CD14-positive monocyte (primary cell): ENCODE measurements at regions not wholly inside any gene's neighbourhood (a gene's known extent, or its start where the extent isn't known, plus 50 kb on each side); places are given as distances from the start of the nearest gene placed in this dataset.

Source experiments
- DNase-seq, 3 donors: peaks; one replicate each; pipeline ENCODE4 v3.0.0-alpha.2; 2011 to 2022
- H2AFZ ChIP-seq: 2 replicates; pipeline ENCODE4 v1.6.0; 2012; ENCODE audit warnings: mild to moderate bottlenecking, low read depth, low read length, inconsistent platforms; ENCODE audit not compliant: insufficient read depth, poor library complexity, severe bottlenecking
- H3K27ac ChIP-seq, 2 donors: 1 replicate in 1 of 2; 2 replicates in 1 of 2; pipeline ENCODE4 v1.5.1; 2012 to 2013; ENCODE audit warnings: low read length in 2 of 2, control low read depth in 1 of 2, inconsistent platforms in 1 of 2, low read depth in 1 of 2, mild to moderate bottlenecking in 1 of 2
- H3K27me3 ChIP-seq, 2 donors: one replicate each; pipeline versions ENCODE4 v1.6.0 to v1.6.1; 2011 to 2013; ENCODE audit warnings: low read length in 2 of 2; ENCODE audit not compliant: control insufficient read depth in 2 of 2, insufficient read depth in 2 of 2
- H3K36me3 ChIP-seq, 2 donors: replicated peaks in 1 of 2; 1 replicate in 1 of 2; 2 replicates in 1 of 2; pipeline versions ENCODE4 v1.5.1 to v1.6.1; 2012 to 2013; ENCODE audit warnings: low read length in 2 of 2, control low read depth in 1 of 2, inconsistent platforms in 1 of 2, mild to moderate bottlenecking in 1 of 2; ENCODE audit not compliant: insufficient read depth in 2 of 2, control insufficient read depth in 1 of 2
- H3K4me1 ChIP-seq, 2 donors: 1 replicate in 1 of 2; 2 replicates in 1 of 2; pipeline versions ENCODE4 v1.5.1 to v1.6.1; 2012 to 2013; ENCODE audit warnings: low read length in 2 of 2, control low read depth in 1 of 2, inconsistent platforms in 1 of 2, mild to moderate bottlenecking in 1 of 2, moderate library complexity in 1 of 2; ENCODE audit not compliant: insufficient read depth in 2 of 2, control insufficient read depth in 1 of 2
- H3K4me2 ChIP-seq: replicated peaks from 2 replicates; pipeline ENCODE3; 2012; ENCODE audit warnings: low read length, moderate library complexity, mild to moderate bottlenecking; ENCODE audit not compliant: poor library complexity, severe bottlenecking; ENCODE audit errors: extremely low read depth
- H3K4me3 ChIP-seq, 3 experiments: fragments of 200-600 bp in 1 of 3; sonication (generic) in 1 of 3; replicated peaks in 1 of 3; 1 replicate in 2 of 3; 2 replicates in 1 of 3; pipeline ENCODE4 v1.5.1; 2011 to 2013; ENCODE audit warnings: low read length in 3 of 3, mild to moderate bottlenecking in 3 of 3, control low read depth in 2 of 3, low read depth in 2 of 3, inconsistent platforms in 1 of 3, moderate library complexity in 1 of 3
- H3K79me2 ChIP-seq: 2 replicates; pipeline ENCODE4 v1.6.0; 2012; ENCODE audit warnings: mild to moderate bottlenecking, control low read depth, inconsistent platforms, low read length, moderate library complexity; ENCODE audit not compliant: insufficient read depth
- H3K9ac ChIP-seq: 2 replicates; pipeline ENCODE4 v1.6.0; 2017; ENCODE audit warnings: low read length, mild to moderate bottlenecking; ENCODE audit not compliant: insufficient read depth, poor library complexity, severe bottlenecking
- H3K9me3 ChIP-seq, 2 donors: replicated peaks in 1 of 2; 1 replicate in 1 of 2; 2 replicates in 1 of 2; pipeline versions ENCODE4 v1.5.1 to v1.6.1; 2012 to 2013; ENCODE audit warnings: low read length in 2 of 2, control low read depth in 1 of 2; ENCODE audit not compliant: control insufficient read depth in 1 of 2, insufficient read depth in 1 of 2
- H4K20me1 ChIP-seq: 2 replicates; pipeline ENCODE4 v1.6.0; 2012; ENCODE audit warnings: mild to moderate bottlenecking, low read length, control low read depth, moderate library complexity; ENCODE audit not compliant: insufficient read depth
- H3K27ac Mint-ChIP-seq, 7 donors: one replicate each; pipeline ENCODE4 v1.8.0; 2020; ENCODE audit warnings: mild to moderate bottlenecking in 7 of 7, mixed read lengths in 7 of 7, moderate library complexity in 6 of 7, inconsistent platforms in 2 of 7
- H3K27me3 Mint-ChIP-seq, 3 donors: one replicate each; pipeline ENCODE4 v1.8.0; 2021 to 2022; ENCODE audit warnings: low read depth in 3 of 3, mild to moderate bottlenecking in 3 of 3, mixed read lengths in 3 of 3, moderate library complexity in 3 of 3, inconsistent platforms in 1 of 3
- H3K36me3 Mint-ChIP-seq, 2 donors: one replicate each; pipeline ENCODE4 v1.8.0; 2020; ENCODE audit warnings: mixed read lengths in 2 of 2, inconsistent platforms in 1 of 2, mild to moderate bottlenecking in 1 of 2
- H3K4me1 Mint-ChIP-seq: one replicate; pipeline ENCODE4 v1.8.0; 2020; ENCODE audit warnings: mild to moderate bottlenecking, mixed read lengths
- H3K4me3 Mint-ChIP-seq, 2 donors: one replicate each; pipeline ENCODE4 v1.8.0; 2020; ENCODE audit warnings: mild to moderate bottlenecking in 2 of 2, mixed read lengths in 2 of 2, moderate library complexity in 1 of 2
- H3K9me3 Mint-ChIP-seq, 7 donors: one replicate each; pipeline ENCODE4 v1.8.0; 2020 to 2022; ENCODE audit warnings: mixed read lengths in 7 of 7, mild to moderate bottlenecking in 6 of 7, moderate library complexity in 6 of 7, inconsistent platforms in 2 of 7
- CTCF ChIP-seq: fragments of 200-600 bp; IDR thresholded peaks from one replicate; pipeline ENCODE4 v1.8.0; 2022; ENCODE audit warnings: antibody characterized with exemption, mild to moderate bottlenecking
- WGBS: methylation state at CpG from one replicate; pipeline ENCODE4 v1.1.5; 2013; ENCODE audit warnings: missing lambda C conversion rate; ENCODE audit not compliant: insufficient coverage; 5-methylcytosine and 5-hydroxymethylcytosine counted together
- intact Hi-C, 2 donors: fragments of 100-400 bp; cut with micrococcal nuclease; formaldehyde crosslinking; loops; one replicate each; pipeline versions ENCODE4 v1.15.0 to v1.15.1; 2023

- Mint-ChIP-seq H3K4me3 (no peak overlapping the region), H3K4me1 (no peaks in the 10 kb centered on the region), H3K36me3 (no peaks in the 10 kb centered on the region), H3K27ac (no peak overlapping the region), H3K27me3 (peaks cover 0 to 2% (median 0%) of the 10 kb centered on the region in 3 donors), H3K9me3 (peaks cover 0 to 13% (median 3%) of the 10 kb centered on the region in 7 donors)
- Histone ChIP-seq H3K36me3 (no peaks in the 10 kb centered on the region), H3K9me3 (peaks cover 0 to 5% of the 10 kb centered on the region in 2 donors), H4K20me1 (no peaks in the 10 kb centered on the region), H3K4me1 (no peaks in the 10 kb centered on the region), H2AFZ (no peak overlapping the region), H3K4me3 (no peak overlapping the region), H3K27ac (no peak overlapping the region), H3K4me2 (no peak overlapping the region), H3K79me2 (no peaks in the 10 kb centered on the region), H3K27me3 (no peaks in the 10 kb centered on the region), H3K9ac (no peak overlapping the region)
- DNase-seq, result no peak
- intact Hi-C loops, result no loop called here
- TF ChIP-seq CTCF, result no peak
Observed at GRCh38 chr3:180290300-180290699, 253.6 kb upstream of the PEX5L start.

GRCh38 chr3:180294282-180295027 is 257.7 kb upstream of the PEX5L start:
- H3K4me3 ChIP-seq, result no peak overlapping the region
- H3K36me3 Mint-ChIP-seq, result no peaks in the 10 kb centered on the region
- H3K9ac ChIP-seq, result no peak overlapping the region
- H3K27me3 ChIP-seq, result no peaks in the 10 kb centered on the region
- H4K20me1 ChIP-seq, result no peaks in the 10 kb centered on the region
- intact Hi-C loops, result no loop called here
- no peaks in the 10 kb centered on the region for H3K4me1 Mint-ChIP-seq
- no peaks in the 10 kb centered on the region for H3K27me3 Mint-ChIP-seq
- H3K27ac Mint-ChIP-seq, result no peak overlapping the region
- no peaks in the 10 kb centered on the region for H3K79me2 ChIP-seq
- no peak overlapping the region for H2AFZ ChIP-seq
- H3K9me3 ChIP-seq, result peaks cover 0 to 5% of the 10 kb centered on the region in 2 donors
- no peaks in the 10 kb centered on the region for H3K4me1 ChIP-seq
- no peak overlapping the region for H3K4me2 ChIP-seq
- H3K4me3 Mint-ChIP-seq, result no peak overlapping the region
- WGBS, result no CpG with 5 or more reads among the region's 1 CpG
- H3K27ac ChIP-seq, result no peak overlapping the region
- TF ChIP-seq CTCF, result no peak
- H3K9me3 Mint-ChIP-seq, result peaks cover 0 to 15% (median 2%) of the 10 kb centered on the region in 7 donors
- no peak for DNase-seq
- H3K36me3 ChIP-seq, result no peaks in the 10 kb centered on the region
